Activated T-cell treated with anti-CD3 and anti-CD28 coated beads for 48 hours (primary cell): ENCODE measurements at regions not wholly inside any gene's neighbourhood (a gene's known extent, or its start where the extent isn't known, plus 50 kb on each side); places are given as distances from the start of the nearest gene placed in this dataset.

Source experiments
- DNase-seq: peaks from one replicate; pipeline ENCODE4 v3.0.0-alpha.2; 2020; ENCODE audit warnings: low read depth

GRCh38 chr21:43302062-43302700 lies 124.8 kb downstream of the SIK1 start:
- no peak for DNase-seq

- DNase-seq: no peak
These were observed 125.4 kb downstream of the SIK1 start for GRCh38 chr21:43301409-43302061.

GRCh38 chr21:43300496-43301408 lies 126.2 kb downstream of the SIK1 start:
- DNase-seq: no peak

- DNase-seq: no peak
These were observed 127.3 kb downstream of the SIK1 start for GRCh38 chr21:43299441-43300277.

- no peak for DNase-seq
These were observed 128.1 kb downstream of the SIK1 start for GRCh38 chr21:43298546-43299440.

GRCh38 chr21:43297989-43298388 lies 128.9 kb downstream of the SIK1 start:
- no peak for DNase-seq

GRCh38 chr21:43297391-43297981 lies 128.7 kb downstream of the CRYAA start:
- DNase-seq: no peak

- no peak for DNase-seq
These were observed 126.5 kb downstream of the CRYAA start for GRCh38 chr21:43295066-43295958.

GRCh38 chr21:43294194-43294902 lies 125.5 kb downstream of the CRYAA start:
- DNase-seq: no peak

- no peak for DNase-seq
These were observed 124.0 kb downstream of the CRYAA start for GRCh38 chr21:43292866-43293142.

GRCh38 chr21:43292041-43292865 lies 123.4 kb downstream of the CRYAA start:
- DNase-seq: no peak

GRCh38 chr21:43291347-43291950 lies 122.6 kb downstream of the CRYAA start:
- no peak for DNase-seq

- DNase-seq: no peak
These were observed 121.9 kb downstream of the CRYAA start for GRCh38 chr21:43290421-43291346.

GRCh38 chr21:43289966-43290365 lies 121.2 kb downstream of the CRYAA start:
- no peak for DNase-seq

GRCh38 chr21:43289442-43289841 lies 120.6 kb downstream of the CRYAA start:
- DNase-seq: no peak
